DND-41 (cell line): ENCODE measurements at regions not wholly inside any gene's neighbourhood (a gene's known extent, or its start where the extent isn't known, plus 50 kb on each side); places are given as distances from the start of the nearest gene placed in this dataset.

ENCODE experiments used
- ATAC-seq: fragments of 200-7000 bp; cut with Tn5 transposase; 3 replicates; pipeline ENCODE4 v1.9.1; 2021; ENCODE audit warnings: low read depth; ENCODE audit not compliant: insufficient read depth
- DNase-seq: peaks from one replicate; pipeline ENCODE4 v3.0.0-alpha.2; 2020
- H2AFZ ChIP-seq: 2 replicates; pipeline ENCODE4 v1.6.0; 2012; ENCODE audit warnings: low read depth, low read length
- H3K27ac ChIP-seq: 2 replicates; pipeline ENCODE4 v1.5.1; 2012; ENCODE audit warnings: low read length, inconsistent platforms
- H3K27me3 ChIP-seq: fragments of 200-600 bp; sonication (generic); 2 replicates; pipeline ENCODE4 v1.6.0; 2012; ENCODE audit warnings: low read length, mild to moderate bottlenecking, inconsistent platforms; ENCODE audit not compliant: insufficient read depth, poor library complexity
- H3K36me3 ChIP-seq: 2 replicates; pipeline ENCODE4 v1.5.1; 2012; ENCODE audit warnings: low read length, inconsistent platforms; ENCODE audit not compliant: insufficient read depth
- H3K4me1 ChIP-seq: 2 replicates; pipeline ENCODE4 v1.5.1; 2012; ENCODE audit warnings: mild to moderate bottlenecking, low read length; ENCODE audit not compliant: insufficient read depth
- H3K4me2 ChIP-seq: 2 replicates; pipeline ENCODE4 v1.6.0; 2012; ENCODE audit warnings: mild to moderate bottlenecking, moderate library complexity, low read length, inconsistent platforms; ENCODE audit not compliant: insufficient read depth
- H3K4me3 ChIP-seq, 2 experiments: fragments of 200-600 bp in 1 of 2; shearing (Covaris generic) in 1 of 2; 2 replicates each; pipeline ENCODE4 v1.5.1; 2012 to 2016; ENCODE audit warnings: inconsistent platforms in 2 of 2, low read length in 2 of 2, mild to moderate bottlenecking in 2 of 2, low read depth in 1 of 2, moderate library complexity in 1 of 2
- H3K79me2 ChIP-seq: 2 replicates; pipeline ENCODE4 v1.6.0; 2012; ENCODE audit warnings: low read length, inconsistent platforms; ENCODE audit not compliant: insufficient read depth
- H3K9ac ChIP-seq: 2 replicates; pipeline ENCODE4 v1.6.0; 2012; ENCODE audit warnings: low read depth, mild to moderate bottlenecking, inconsistent platforms, low read length, moderate library complexity
- H3K9me3 ChIP-seq: 2 replicates; pipeline ENCODE4 v1.5.1; 2012; ENCODE audit warnings: low read length, moderate library complexity, mild to moderate bottlenecking, inconsistent platforms; ENCODE audit not compliant: insufficient read depth, severe bottlenecking
- H4K20me1 ChIP-seq: 2 replicates; pipeline ENCODE4 v1.6.0; 2012; ENCODE audit warnings: low read length; ENCODE audit not compliant: insufficient read depth
- CTCF ChIP-seq: IDR thresholded peaks from 2 replicates; pipeline ENCODE4 v1.5.1; 2012; ENCODE audit warnings: borderline replicate concordance, low read length, moderate library complexity, mild to moderate bottlenecking; ENCODE audit not compliant: poor library complexity, severe bottlenecking; ENCODE audit errors: extremely low read depth
- EZH2 ChIP-seq: IDR thresholded peaks from 3 replicates; pipeline ENCODE4 v1.6.1; 2012; ENCODE audit warnings: borderline replicate concordance, low read depth, mild to moderate bottlenecking, moderate library complexity, low read length, inconsistent platforms; ENCODE audit not compliant: severe bottlenecking

GRCh38 chr2:133887676-133888040 is 319.4 kb upstream of the NCKAP5 start:
- H3K4me2 ChIP-seq = no peak overlapping the region
- no peaks in the 10 kb centered on the region for H3K79me2 ChIP-seq
- no peak overlapping the region for H2AFZ ChIP-seq
- H3K9ac ChIP-seq = no peak overlapping the region
- no peaks in the 10 kb centered on the region for H4K20me1 ChIP-seq
- no peak for DNase-seq
- H3K9me3 ChIP-seq = no peaks in the 10 kb centered on the region
- H3K36me3 ChIP-seq = no peaks in the 10 kb centered on the region
- H3K27ac ChIP-seq = no peak overlapping the region
- H3K4me1 ChIP-seq = peaks cover 21% of the 10 kb centered on the region
- no peak for ATAC-seq
- H3K4me3 ChIP-seq = no peak overlapping the region
- no peak for TF ChIP-seq CTCF
- TF ChIP-seq EZH2 = no peak
- peaks cover 2% of the 10 kb centered on the region for H3K27me3 ChIP-seq

GRCh38 chr2:133888107-133888506 is 319.8 kb upstream of the NCKAP5 start:
- Histone ChIP-seq H3K4me3 (no peak overlapping the region), H3K4me2 (no peak overlapping the region), H3K79me2 (no peaks in the 10 kb centered on the region), H3K9me3 (no peaks in the 10 kb centered on the region), H3K36me3 (no peaks in the 10 kb centered on the region), H2AFZ (no peak overlapping the region), H3K4me1 (peaks cover 22% of the 10 kb centered on the region), H3K27me3 (no peaks in the 10 kb centered on the region), H3K27ac (no peak overlapping the region), H3K9ac (no peak overlapping the region), H4K20me1 (no peaks in the 10 kb centered on the region)
- TF ChIP-seq CTCF = no peak
- TF ChIP-seq EZH2 = no peak
- no peak for ATAC-seq
- no peak for DNase-seq

- no peaks in the 10 kb centered on the region for H3K27me3 ChIP-seq
- DNase-seq = no peak
These were observed 320.5 kb upstream of the NCKAP5 start for GRCh38 chr2:133888621-133889219.

More at GRCh38 chr2:133888621-133889219, 320.5 kb upstream of the NCKAP5 start:
- no peak overlapping the region for H3K4me2 ChIP-seq
- H3K36me3 ChIP-seq = no peaks in the 10 kb centered on the region
- no peak overlapping the region for H3K4me3 ChIP-seq
- no peak for ATAC-seq
- no peak overlapping the region for H3K9ac ChIP-seq
- no peaks in the 10 kb centered on the region for H3K79me2 ChIP-seq
- no peak overlapping the region for H2AFZ ChIP-seq
- no peaks in the 10 kb centered on the region for H4K20me1 ChIP-seq
- H3K4me1 ChIP-seq = peaks cover 22% of the 10 kb centered on the region
- TF ChIP-seq CTCF (no peak), EZH2 (no peak)
- H3K9me3 ChIP-seq = no peaks in the 10 kb centered on the region
- H3K27ac ChIP-seq = no peak overlapping the region
